ENCODE measurements at regions not wholly inside any gene's neighbourhood (a gene's known extent, or its start where the extent isn't known, plus 50 kb on each side); places are given as distances from the start of the nearest gene placed in this dataset.

GRCh38 chr2:205930209-205930608 is 155.8 kb downstream of the INO80D start:
- TF ChIP-seq CTCF (IDR thresholded peaks at IDR 0.05) (no peak), POLR2AphosphoS5 (IDR thresholded peaks at IDR 0.05; ENCODE audit: low read depth, low read length) (no peak), REST (IDR thresholded peaks at IDR 0.05; ENCODE audit: insufficient read depth in 1 of 2, low read depth in 2 of 2, low read length in 1 of 2) (no peak), SIN3A (IDR thresholded peaks at IDR 0.05; ENCODE audit: borderline replicate concordance, insufficient read depth, low read depth, low read length) (no peak), TCF7L2 (IDR thresholded peaks at IDR 0.05; ENCODE audit: low read depth, low read length) (no peak)

Data from Panc1 (cell line).